Stimulated activated CD8-positive, alpha-beta memory T cell treated with anti-CD3 and anti-CD28 coated beads, Interleukin-12 subunit alpha, Interleukin-12 subunit beta, amount 100 ng/mL, for 1 hour (primary cell): ENCODE measurements at regions not wholly inside any gene's neighbourhood (a gene's known extent, or its start where the extent isn't known, plus 50 kb on each side); places are given as distances from the start of the nearest gene placed in this dataset.
"Not testable (repeated sequence)": the region's sequence is repeated elsewhere in the genome, so short reads cannot be mapped to it uniquely, and the experiment has no call there.

Experiments
- DNase-seq: peaks from one replicate; pipeline ENCODE4 v3.0.0-alpha.2; 2020; ENCODE audit warnings: low read depth

GRCh38 chr4:155445306-155445705 is 68.5 kb upstream of the MAP9 start:
- no peak for DNase-seq

GRCh38 chr4:155444721-155445120 is 68.0 kb upstream of the MAP9 start:
- DNase-seq, result no peak

GRCh38 chr4:155442267-155443105 is 65.7 kb upstream of the MAP9 start:
- DNase-seq, result peak; percentile 37

- DNase-seq, result no peak
Observed at GRCh38 chr4:155441475-155441874, 64.7 kb upstream of the MAP9 start.

GRCh38 chr4:155439760-155440159 is 63.0 kb upstream of the MAP9 start:
- not testable (repeated sequence) for DNase-seq

- no peak for DNase-seq
Observed at GRCh38 chr4:155434904-155435303, 58.1 kb upstream of the MAP9 start.

GRCh38 chr4:155434366-155434765 is 57.6 kb upstream of the MAP9 start:
- no peak for DNase-seq

GRCh38 chr4:155433636-155434360 is 57.0 kb upstream of the MAP9 start:
- DNase-seq, result no peak

- DNase-seq, result no peak
Observed at GRCh38 chr4:155430895-155431795, 54.4 kb upstream of the MAP9 start.

GRCh38 chr4:155428128-155428527 is 51.4 kb upstream of the MAP9 start:
- no peak for DNase-seq

- no peak for DNase-seq
Observed at GRCh38 chr4:155426953-155427352, 50.2 kb upstream of the MAP9 start.
